HG02623 (cell line): ENCODE measurements at regions not wholly inside any gene's neighbourhood (a gene's known extent, or its start where the extent isn't known, plus 50 kb on each side); places are given as distances from the start of the nearest gene placed in this dataset.
"Not testable (repeated sequence)": the region's sequence is repeated elsewhere in the genome, so short reads cannot be mapped to it uniquely, and the experiment has no call there.

ENCODE experiments used
- ATAC-seq: cut with Tn5 transposase; IDR thresholded peaks from one replicate; pipeline ENCODE4 v1.9.1; 2021; ENCODE audit warnings: moderate library complexity; ENCODE audit not compliant: unreplicated experiment

GRCh38 chr3:110646055-110646454 lies 425.6 kb upstream of the NECTIN3 start:
- ATAC-seq: no peak

GRCh38 chr3:110646496-110646895 lies 425.1 kb upstream of the NECTIN3 start:
- no peak for ATAC-seq

- ATAC-seq: no peak
Observed at GRCh38 chr3:110647586-110647985, 424.0 kb upstream of the NECTIN3 start.

GRCh38 chr3:110650741-110651140 lies 420.9 kb upstream of the NECTIN3 start:
- no peak for ATAC-seq

- no peak for ATAC-seq
Observed at GRCh38 chr3:110654843-110655502, 416.6 kb upstream of the NECTIN3 start.

- no peak for ATAC-seq
Observed at GRCh38 chr3:110656394-110657025, 415.1 kb upstream of the NECTIN3 start.

GRCh38 chr3:110664148-110664547 lies 407.5 kb upstream of the NECTIN3 start:
- no peak for ATAC-seq

GRCh38 chr3:110666495-110666894 lies 405.1 kb upstream of the NECTIN3 start:
- no peak for ATAC-seq

GRCh38 chr3:110667216-110667615 lies 404.4 kb upstream of the NECTIN3 start:
- ATAC-seq: no peak

GRCh38 chr3:110670407-110670806 lies 401.2 kb upstream of the NECTIN3 start:
- no peak for ATAC-seq

GRCh38 chr3:110677506-110677905 lies 394.1 kb upstream of the NECTIN3 start:
- no peak for ATAC-seq

- ATAC-seq: no peak
Observed at GRCh38 chr3:110679285-110679684, 392.3 kb upstream of the NECTIN3 start.

- no peak for ATAC-seq
Observed at GRCh38 chr3:110680450-110680849, 391.2 kb upstream of the NECTIN3 start.

GRCh38 chr3:110684466-110684865 lies 387.1 kb upstream of the NECTIN3 start:
- no peak for ATAC-seq

- ATAC-seq: no peak
Observed at GRCh38 chr3:110685630-110686029, 386.0 kb upstream of the NECTIN3 start.

GRCh38 chr3:110686701-110687100 lies 384.9 kb upstream of the NECTIN3 start:
- ATAC-seq: no peak

- ATAC-seq: no peak
Observed at GRCh38 chr3:110687138-110687537, 384.5 kb upstream of the NECTIN3 start.

GRCh38 chr3:110697961-110698360 lies 373.7 kb upstream of the NECTIN3 start:
- ATAC-seq: no peak

- ATAC-seq: not testable (repeated sequence)
Observed at GRCh38 chr3:110704332-110704731, 367.3 kb upstream of the NECTIN3 start.

- no peak for ATAC-seq
Observed at GRCh38 chr3:110708156-110708555, 363.5 kb upstream of the NECTIN3 start.

GRCh38 chr3:110710156-110710555 lies 361.5 kb upstream of the NECTIN3 start:
- no peak for ATAC-seq

GRCh38 chr3:110710603-110711002 lies 361.0 kb upstream of the NECTIN3 start:
- no peak for ATAC-seq
